Natural killer cell (primary cell): ENCODE measurements at regions not wholly inside any gene's neighbourhood (a gene's known extent, or its start where the extent isn't known, plus 50 kb on each side); places are given as distances from the start of the nearest gene placed in this dataset.

ENCODE experiments used
- ATAC-seq, 3 donors: fragments of 150-1000 bp in 2 of 3; fragments of 200-7000 bp in 1 of 3; cut with Tn5 transposase; 1 replicate in 1 of 3; 2 replicates in 2 of 3; pipeline ENCODE4 v1.10.0; 2021; ENCODE audit warnings: mild to moderate bottlenecking in 2 of 3, moderate library complexity in 2 of 3
- DNase-seq, 2 donors: peaks; one replicate each; pipeline versions ENCODE4 v3.0.0 to v3.0.0-alpha.2; 2013 to 2021; ENCODE audit warnings: mixed read lengths in 1 of 2
- H3K27ac ChIP-seq: one replicate; pipeline ENCODE4 v1.5.1; 2013; ENCODE audit warnings: mild to moderate bottlenecking, low read length
- H3K27me3 ChIP-seq: one replicate; pipeline ENCODE4 v1.6.1; 2013; ENCODE audit warnings: low read length; ENCODE audit not compliant: control insufficient read depth, insufficient read depth
- H3K36me3 ChIP-seq: one replicate; pipeline ENCODE4 v1.6.1; 2013; ENCODE audit warnings: low read length; ENCODE audit not compliant: control insufficient read depth, insufficient read depth
- H3K4me1 ChIP-seq: one replicate; pipeline ENCODE4 v1.6.1; 2013; ENCODE audit warnings: low read length; ENCODE audit not compliant: control insufficient read depth, insufficient read depth
- H3K4me3 ChIP-seq: one replicate; pipeline ENCODE4 v1.5.1; 2013; ENCODE audit warnings: low read length
- H3K9me3 ChIP-seq: one replicate; pipeline ENCODE4 v1.6.1; 2013; ENCODE audit warnings: low read length; ENCODE audit not compliant: control insufficient read depth, insufficient read depth
- H3K27ac Mint-ChIP-seq, 2 donors: one replicate each; pipeline ENCODE4 v1.8.0; 2022; ENCODE audit warnings: mild to moderate bottlenecking in 2 of 2, mixed read lengths in 2 of 2, moderate library complexity in 1 of 2
- H3K27me3 Mint-ChIP-seq, 2 donors: one replicate each; pipeline ENCODE4 v1.8.0; 2022; ENCODE audit warnings: low read depth in 2 of 2, mixed read lengths in 2 of 2
- H3K36me3 Mint-ChIP-seq: one replicate; pipeline ENCODE4 v1.8.0; 2022; ENCODE audit warnings: mixed read lengths
- H3K4me1 Mint-ChIP-seq, 2 donors: one replicate each; pipeline ENCODE4 v1.8.0; 2022; ENCODE audit warnings: mixed read lengths in 2 of 2
- H3K4me3 Mint-ChIP-seq: one replicate; pipeline ENCODE4 v1.8.0; 2022; ENCODE audit warnings: mild to moderate bottlenecking, moderate library complexity, mixed read lengths
- H3K9me3 Mint-ChIP-seq, 2 donors: one replicate each; pipeline ENCODE4 v1.8.0; 2022; ENCODE audit warnings: mixed read lengths in 2 of 2
- WGBS: methylation state at CpG from one replicate; pipeline ENCODE4 v1.1.7; 2013; ENCODE audit warnings: missing lambda C conversion rate; ENCODE audit not compliant: insufficient coverage; 5-methylcytosine and 5-hydroxymethylcytosine counted together
- intact Hi-C: fragments of 100-400 bp; cut with micrococcal nuclease; formaldehyde crosslinking; loops from one replicate; pipeline ENCODE4 v1.14.2; 2022
- TF ChIP-seq, protein P1 (sequence below): fragments of 200-600 bp; IDR thresholded peaks from one replicate; pipeline ENCODE4 v1.8.0; 2022; ENCODE audit warnings: antibody characterized with exemption

DNA sequence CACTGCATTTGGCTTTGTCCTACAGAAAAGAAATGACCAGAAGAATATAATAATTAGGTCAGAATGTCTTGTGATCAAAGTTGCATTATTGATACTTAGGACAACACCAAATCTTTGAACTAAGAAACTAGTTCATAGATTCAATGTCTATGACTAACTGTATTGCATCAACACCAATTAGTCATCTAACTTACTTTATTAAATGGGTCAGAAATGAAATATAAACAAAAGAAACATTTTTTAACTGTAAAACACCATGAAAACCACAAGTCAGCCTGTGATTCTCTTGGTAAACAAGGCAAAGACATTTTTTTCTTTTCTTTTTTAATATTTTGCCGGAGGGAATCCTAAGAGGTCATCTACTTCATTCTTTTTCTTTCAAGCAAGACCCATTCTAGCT, 114.1 kb upstream of the HDDC2 start:
- no peak for DNase-seq
- TF ChIP-seq, protein P1, sequence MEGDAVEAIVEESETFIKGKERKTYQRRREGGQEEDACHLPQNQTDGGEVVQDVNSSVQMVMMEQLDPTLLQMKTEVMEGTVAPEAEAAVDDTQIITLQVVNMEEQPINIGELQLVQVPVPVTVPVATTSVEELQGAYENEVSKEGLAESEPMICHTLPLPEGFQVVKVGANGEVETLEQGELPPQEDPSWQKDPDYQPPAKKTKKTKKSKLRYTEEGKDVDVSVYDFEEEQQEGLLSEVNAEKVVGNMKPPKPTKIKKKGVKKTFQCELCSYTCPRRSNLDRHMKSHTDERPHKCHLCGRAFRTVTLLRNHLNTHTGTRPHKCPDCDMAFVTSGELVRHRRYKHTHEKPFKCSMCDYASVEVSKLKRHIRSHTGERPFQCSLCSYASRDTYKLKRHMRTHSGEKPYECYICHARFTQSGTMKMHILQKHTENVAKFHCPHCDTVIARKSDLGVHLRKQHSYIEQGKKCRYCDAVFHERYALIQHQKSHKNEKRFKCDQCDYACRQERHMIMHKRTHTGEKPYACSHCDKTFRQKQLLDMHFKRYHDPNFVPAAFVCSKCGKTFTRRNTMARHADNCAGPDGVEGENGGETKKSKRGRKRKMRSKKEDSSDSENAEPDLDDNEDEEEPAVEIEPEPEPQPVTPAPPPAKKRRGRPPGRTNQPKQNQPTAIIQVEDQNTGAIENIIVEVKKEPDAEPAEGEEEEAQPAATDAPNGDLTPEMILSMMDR, result no peak
- H3K9me3 ChIP-seq, result no peaks in the 10 kb centered on the region
- H3K27ac ChIP-seq, result no peak overlapping the region
- no peaks in the 10 kb centered on the region for H3K9me3 Mint-ChIP-seq
- peaks cover 2% of the 10 kb centered on the region for H3K27me3 ChIP-seq
- H3K4me1 Mint-ChIP-seq, result no peaks in the 10 kb centered on the region
- ATAC-seq, result no peak
- no peaks in the 10 kb centered on the region for H3K36me3 Mint-ChIP-seq
- H3K27me3 Mint-ChIP-seq, result peaks cover 0 to 3% of the 10 kb centered on the region in 2 donors
- WGBS, result no CpG with 5 or more reads among the region's 1 CpG
- no peak overlapping the region for H3K4me3 ChIP-seq
- intact Hi-C loops, result no loop called here
- H3K4me1 ChIP-seq, result no peaks in the 10 kb centered on the region
- H3K4me3 Mint-ChIP-seq, result no peak overlapping the region
- H3K36me3 ChIP-seq, result no peaks in the 10 kb centered on the region
- H3K27ac Mint-ChIP-seq, result no peak overlapping the region

DNA sequence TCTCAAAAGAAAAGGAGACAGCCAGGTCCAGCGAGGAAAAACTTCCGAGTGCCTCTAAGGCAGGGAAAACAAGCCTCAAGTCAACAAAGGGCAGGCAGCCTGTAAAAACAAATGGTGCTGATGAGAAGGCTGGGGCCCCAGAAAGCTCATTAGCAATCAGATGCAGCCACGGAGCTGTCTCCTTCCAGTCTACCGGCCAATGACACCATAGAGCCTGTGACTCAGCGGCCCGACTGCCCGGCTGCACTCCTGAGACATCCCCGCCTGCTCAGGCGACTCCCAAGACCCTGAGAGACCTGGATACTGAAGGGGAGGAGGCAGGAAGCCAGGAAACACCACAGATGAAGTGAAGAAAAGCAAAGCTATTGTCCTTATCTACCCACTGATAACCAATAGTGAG, 120.1 kb upstream of the HDDC2 start:
- H3K36me3 Mint-ChIP-seq, result no peaks in the 10 kb centered on the region
- intact Hi-C loops, result no loop called here
- ATAC-seq, result no peak

DNA sequence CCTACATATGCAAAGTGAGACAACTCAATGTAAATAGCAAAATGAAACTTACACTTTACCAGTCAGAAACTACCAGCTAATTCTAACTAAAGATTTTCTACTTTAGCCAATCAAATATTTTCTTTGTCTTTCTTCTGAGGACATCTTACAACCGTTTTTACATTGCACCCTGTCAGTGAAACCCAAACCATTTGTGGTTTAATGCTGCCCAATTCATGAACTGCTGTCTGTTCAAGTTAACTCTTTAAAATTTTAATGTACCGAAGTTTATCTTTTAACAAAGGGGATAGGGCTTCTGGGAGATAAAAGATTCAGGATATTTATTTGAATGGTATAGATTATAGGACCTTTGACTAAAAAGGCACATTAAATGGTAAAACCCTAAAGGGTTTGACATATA, 121.3 kb upstream of the HDDC2 start:
- peaks cover 2% of the 10 kb centered on the region for H3K27me3 ChIP-seq
- intact Hi-C loops, result no loop called here
- peaks cover 2 to 17% of the 10 kb centered on the region in 2 donors for H3K27me3 Mint-ChIP-seq
- H3K9me3 ChIP-seq, result no peaks in the 10 kb centered on the region
- WGBS, result 45% methylated on average over 1 of the region's 2 CpGs
- no peak overlapping the region for H3K27ac ChIP-seq
- H3K4me1 ChIP-seq, result no peaks in the 10 kb centered on the region
- no peak overlapping the region for H3K4me3 Mint-ChIP-seq
- peaks cover 0 to 2% of the 10 kb centered on the region in 2 donors for H3K9me3 Mint-ChIP-seq
- no peak overlapping the region for H3K27ac Mint-ChIP-seq
- DNase-seq, result no peak
- no peaks in the 10 kb centered on the region for H3K36me3 ChIP-seq
- no peak for ATAC-seq
- no peaks in the 10 kb centered on the region for H3K36me3 Mint-ChIP-seq
- TF ChIP-seq, protein P1, result no peak
- no peak overlapping the region for H3K4me3 ChIP-seq
- H3K4me1 Mint-ChIP-seq, result no peaks in the 10 kb centered on the region

More for the DNA sequence above, 120.1 kb upstream of the HDDC2 start:
- Mint-ChIP-seq H3K9me3 (no peaks in the 10 kb centered on the region), H3K4me3 (no peak overlapping the region), H3K27ac (no peak overlapping the region), H3K4me1 (no peaks in the 10 kb centered on the region), H3K27me3 (peaks cover 0 to 8% of the 10 kb centered on the region in 2 donors)
- H3K36me3 ChIP-seq, result no peaks in the 10 kb centered on the region
- DNase-seq, result no peak
- H3K9me3 ChIP-seq, result no peaks in the 10 kb centered on the region
- no peaks in the 10 kb centered on the region for H3K27me3 ChIP-seq
- no peak overlapping the region for H3K27ac ChIP-seq
- 88% methylated on average over 9 of the region's 9 CpGs for WGBS
- H3K4me3 ChIP-seq, result no peak overlapping the region
- TF ChIP-seq, protein P1, result no peak
- H3K4me1 ChIP-seq, result no peaks in the 10 kb centered on the region

DNA sequence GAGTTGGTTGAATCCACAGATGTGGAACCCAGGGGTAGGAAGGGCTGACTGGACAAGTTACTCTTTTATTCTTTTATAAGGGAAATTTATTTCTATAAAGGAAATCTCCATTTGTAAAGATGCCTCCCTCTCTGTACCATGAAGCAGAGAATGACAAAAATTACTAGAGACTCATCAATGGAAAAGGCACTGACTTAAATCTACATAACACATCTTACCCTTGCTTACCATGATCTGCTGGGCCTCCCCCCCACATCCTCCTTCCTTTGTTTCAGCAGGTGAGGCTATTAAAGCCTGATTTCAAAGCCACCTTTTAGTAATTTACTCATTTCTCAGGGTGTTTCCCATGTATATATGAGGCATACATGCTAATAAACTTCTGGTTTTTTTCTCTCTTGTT, 130.2 kb upstream of the HDDC2 start:
- no peak for DNase-seq
- no peak overlapping the region for H3K27ac ChIP-seq
- H3K27ac Mint-ChIP-seq, result no peak overlapping the region
- H3K27me3 Mint-ChIP-seq, result peaks cover 10 to 20% of the 10 kb centered on the region in 2 donors
- intact Hi-C loops, result no loop called here
- H3K9me3 ChIP-seq, result no peaks in the 10 kb centered on the region
- H3K4me1 ChIP-seq, result no peaks in the 10 kb centered on the region
- no peaks in the 10 kb centered on the region for H3K36me3 ChIP-seq
- peaks cover 0 to 2% of the 10 kb centered on the region in 2 donors for H3K9me3 Mint-ChIP-seq
- H3K4me1 Mint-ChIP-seq, result no peaks in the 10 kb centered on the region
- no peaks in the 10 kb centered on the region for H3K36me3 Mint-ChIP-seq
- no peak overlapping the region for H3K4me3 ChIP-seq
- TF ChIP-seq, protein P1, result no peak
- no peak for ATAC-seq
- peaks cover 3% of the 10 kb centered on the region for H3K27me3 ChIP-seq
- no peak overlapping the region for H3K4me3 Mint-ChIP-seq
